Body of pancreas (tissue), 4 donors: ENCODE measurements at regions not wholly inside any gene's neighbourhood (a gene's known extent, or its start where the extent isn't known, plus 50 kb on each side); places are given as distances from the start of the nearest gene placed in this dataset.

Source experiments
- ATAC-seq: fragments of 150-250 bp; one replicate; pipeline ENCODE4 v1.9.1; 2016
- DNase-seq, 4 donors: peaks; one replicate each; pipeline ENCODE4 v3.0.0-alpha.2; 2019
- H3K27ac ChIP-seq, 4 donors: fragments of 200-600 bp; sonication (generic); 1 replicate in 3 of 4; 2 replicates in 1 of 4; pipeline versions ENCODE4 v1.5.1 to v1.6.1; 2016 to 2019; ENCODE audit warnings: mild to moderate bottlenecking in 1 of 4, mixed read lengths in 1 of 4, moderate library complexity in 1 of 4
- H3K27me3 ChIP-seq, 2 donors: fragments of 200-600 bp; sonication (generic); one replicate each; pipeline ENCODE4 v1.6.0; 2016; ENCODE audit warnings: mild to moderate bottlenecking in 1 of 2
- H3K36me3 ChIP-seq, 2 donors: fragments of 200-600 bp; sonication (generic); replicated peaks in 1 of 2; 2 replicates each; pipeline ENCODE4 v1.5.1; 2016; ENCODE audit warnings: low read depth in 2 of 2; ENCODE audit not compliant: insufficient read depth in 1 of 2
- H3K4me1 ChIP-seq: fragments of 200-600 bp; sonication (generic); one replicate; pipeline ENCODE4 v1.6.0; 2016
- H3K4me3 ChIP-seq, 2 donors: fragments of 200-600 bp; sonication (generic); 1 replicate in 1 of 2; 2 replicates in 1 of 2; pipeline ENCODE4 v1.5.1; 2016 to 2019
- H3K9me3 ChIP-seq, 3 donors: fragments of 200-600 bp; sonication (generic); 1 replicate in 2 of 3; 2 replicates in 1 of 3; pipeline ENCODE4 v1.5.1; 2016
- POLR2A ChIP-seq, 3 donors: fragments of 450-650 bp; IDR thresholded peaks; one replicate each; pipeline ENCODE4 v1.6.1; 2016; ENCODE audit warnings: antibody characterized with exemption in 3 of 3, mild to moderate bottlenecking in 2 of 3
- WGBS, 2 donors: methylation state at CpG; one replicate each; pipeline ENCODE4 v1.1.5; 2017; 5-methylcytosine and 5-hydroxymethylcytosine counted together
- intact Hi-C: fragments of 100-400 bp; cut with DNase I; formaldehyde crosslinking; loops from one replicate; pipeline ENCODE4 v1.15.1; 2023
- TF ChIP-seq, protein P1 (sequence below), 7 experiments: fragments of 450-650 bp in 4 of 7; fragments of 200-600 bp in 3 of 7; sonication (generic) in 3 of 7; IDR thresholded peaks; one replicate each; pipeline ENCODE4 v1.5.1; 2016 to 2019; ENCODE audit warnings: antibody characterized with exemption in 7 of 7

DNA sequence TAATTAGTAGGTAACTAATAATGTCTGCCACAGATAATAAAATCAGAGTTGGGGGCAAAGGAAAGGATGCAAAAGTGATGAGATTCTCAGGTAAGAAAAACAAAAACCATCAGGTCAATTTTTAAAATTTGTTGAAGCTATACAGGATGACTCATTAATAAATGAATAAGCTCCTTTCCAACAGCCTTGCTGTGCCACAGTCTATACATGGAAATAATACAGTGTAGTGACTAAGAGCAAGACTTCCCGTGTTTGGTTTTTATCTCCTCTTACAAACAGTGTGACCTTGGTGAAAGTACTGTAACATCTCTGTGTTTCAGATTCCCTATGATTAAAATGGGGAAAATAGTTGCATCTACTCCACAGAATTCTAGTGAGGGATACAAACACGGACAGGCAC lies 331.6 kb downstream of the PYDC2 start:
- TF ChIP-seq POLR2A (IDR thresholded peaks at IDR 0.05) = no peak
- TF ChIP-seq, protein P1, sequence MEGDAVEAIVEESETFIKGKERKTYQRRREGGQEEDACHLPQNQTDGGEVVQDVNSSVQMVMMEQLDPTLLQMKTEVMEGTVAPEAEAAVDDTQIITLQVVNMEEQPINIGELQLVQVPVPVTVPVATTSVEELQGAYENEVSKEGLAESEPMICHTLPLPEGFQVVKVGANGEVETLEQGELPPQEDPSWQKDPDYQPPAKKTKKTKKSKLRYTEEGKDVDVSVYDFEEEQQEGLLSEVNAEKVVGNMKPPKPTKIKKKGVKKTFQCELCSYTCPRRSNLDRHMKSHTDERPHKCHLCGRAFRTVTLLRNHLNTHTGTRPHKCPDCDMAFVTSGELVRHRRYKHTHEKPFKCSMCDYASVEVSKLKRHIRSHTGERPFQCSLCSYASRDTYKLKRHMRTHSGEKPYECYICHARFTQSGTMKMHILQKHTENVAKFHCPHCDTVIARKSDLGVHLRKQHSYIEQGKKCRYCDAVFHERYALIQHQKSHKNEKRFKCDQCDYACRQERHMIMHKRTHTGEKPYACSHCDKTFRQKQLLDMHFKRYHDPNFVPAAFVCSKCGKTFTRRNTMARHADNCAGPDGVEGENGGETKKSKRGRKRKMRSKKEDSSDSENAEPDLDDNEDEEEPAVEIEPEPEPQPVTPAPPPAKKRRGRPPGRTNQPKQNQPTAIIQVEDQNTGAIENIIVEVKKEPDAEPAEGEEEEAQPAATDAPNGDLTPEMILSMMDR (IDR thresholded peaks at IDR 0.05) = no peak
- H3K36me3 ChIP-seq = no peaks in the 10 kb centered on the region
- WGBS, 2 donors = 33 to 38% methylated on average over 2 of the region's 2 CpGs
- no peak overlapping the region for H3K4me3 ChIP-seq
- intact Hi-C loops = no loop called here
- H3K27me3 ChIP-seq = no peaks in the 10 kb centered on the region
- no peaks in the 10 kb centered on the region for H3K4me1 ChIP-seq
- H3K27ac ChIP-seq = no peak overlapping the region
- no peaks in the 10 kb centered on the region for H3K9me3 ChIP-seq
- DNase-seq = no peak
- no peak for ATAC-seq

DNA sequence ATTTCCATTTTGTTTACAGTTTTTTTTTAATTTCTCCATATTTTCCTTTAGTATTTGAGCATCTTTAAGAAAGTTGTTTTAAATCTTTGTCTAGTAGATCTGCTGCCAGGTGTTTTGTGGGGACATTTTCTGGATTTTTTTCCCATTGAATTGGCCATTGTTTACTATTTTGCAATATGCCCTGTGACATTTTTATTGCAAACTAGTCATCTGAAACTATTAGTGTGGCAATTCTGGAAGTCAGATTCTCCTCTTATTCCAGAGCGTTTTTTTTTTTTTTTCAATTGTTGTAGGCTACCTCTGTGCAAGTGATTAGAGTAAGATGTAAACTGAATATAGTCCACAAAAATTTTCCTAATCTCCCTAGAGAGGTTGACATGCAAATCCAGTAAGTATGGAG lies 334.2 kb downstream of the PYDC2 start:
- no peak for DNase-seq
- no peak overlapping the region for H3K4me3 ChIP-seq
- no peaks in the 10 kb centered on the region for H3K36me3 ChIP-seq
- intact Hi-C loops = no loop called here
- TF ChIP-seq POLR2A (IDR thresholded peaks at IDR 0.05) = no peak
- TF ChIP-seq, protein P1 (IDR thresholded peaks at IDR 0.05) = no peak
- H3K4me1 ChIP-seq = no peaks in the 10 kb centered on the region
- no peak for ATAC-seq
- H3K27me3 ChIP-seq = no peaks in the 10 kb centered on the region
- WGBS, 2 donors = 50 to 53% methylated on average over 1 of the region's 1 CpG
- H3K9me3 ChIP-seq = no peaks in the 10 kb centered on the region
- no peak overlapping the region for H3K27ac ChIP-seq

- DNase-seq (no peak), ATAC-seq (no peak)
- H3K9me3 ChIP-seq = no peaks in the 10 kb centered on the region
- 70 to 84% methylated on average over 3 of the region's 3 CpGs for WGBS, 2 donors
- no peak overlapping the region for H3K4me3 ChIP-seq
- H3K36me3 ChIP-seq = no peaks in the 10 kb centered on the region
- no peak for TF ChIP-seq POLR2A (IDR thresholded peaks at IDR 0.05)
- TF ChIP-seq, protein P1 (IDR thresholded peaks at IDR 0.05) = no peak
- H3K4me1 ChIP-seq = no peaks in the 10 kb centered on the region
- H3K27me3 ChIP-seq = no peaks in the 10 kb centered on the region
- intact Hi-C loops = no loop called here
- H3K27ac ChIP-seq = no peak overlapping the region
These were observed 336.3 kb downstream of the PYDC2 start for GRCh38 chr3:191797271-191797670.

DNA sequence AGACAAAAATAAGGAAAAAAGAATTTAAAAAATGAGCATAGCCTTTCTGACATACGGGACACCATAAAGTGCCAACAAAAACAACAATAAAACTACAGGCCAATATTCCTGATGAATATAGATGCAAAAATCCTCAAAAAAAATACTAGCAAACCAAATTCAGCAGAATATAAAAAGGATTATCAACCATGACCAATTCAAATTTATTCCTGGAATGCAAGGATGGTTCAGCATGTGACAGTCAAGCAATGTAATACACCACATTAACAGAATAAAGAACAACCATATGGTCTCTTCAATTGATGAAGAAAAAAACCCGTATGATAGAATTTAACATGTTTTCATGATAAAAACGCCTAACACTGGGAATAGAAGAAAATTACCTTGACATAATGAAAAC lies 341.7 kb downstream of the PYDC2 start:
- H3K4me1 ChIP-seq = no peaks in the 10 kb centered on the region
- H3K27me3 ChIP-seq = no peaks in the 10 kb centered on the region
- H3K4me3 ChIP-seq = no peak overlapping the region
- no peaks in the 10 kb centered on the region for H3K36me3 ChIP-seq
- no peak for TF ChIP-seq POLR2A (IDR thresholded peaks at IDR 0.05)
- TF ChIP-seq, protein P1 (IDR thresholded peaks at IDR 0.05) = no peak
- no peak overlapping the region for H3K27ac ChIP-seq
- intact Hi-C loops = no loop called here
- ATAC-seq = no peak
- no peaks in the 10 kb centered on the region for H3K9me3 ChIP-seq
- WGBS, 2 donors = 55 to 57% methylated on average over 3 of the region's 3 CpGs
- no peak for DNase-seq

- Histone ChIP-seq H3K4me3 (no peak overlapping the region), H3K27me3 (no peaks in the 10 kb centered on the region), H3K36me3 (no peaks in the 10 kb centered on the region), H3K9me3 (no peaks in the 10 kb centered on the region), H3K27ac (no peak overlapping the region), H3K4me1 (no peaks in the 10 kb centered on the region)
- ATAC-seq = no peak
- 27 to 67% methylated on average over 1 of the region's 1 CpG for WGBS, 2 donors
- TF ChIP-seq, protein P1 (IDR thresholded peaks at IDR 0.05) = no peak
- TF ChIP-seq POLR2A (IDR thresholded peaks at IDR 0.05) = no peak
- intact Hi-C loops = no loop called here
- DNase-seq = no peak
These were observed 344.0 kb downstream of the PYDC2 start for GRCh38 chr3:191804935-191805334.
